Stimulated activated naive CD4-positive, alpha-beta T cell (primary cell): ENCODE measurements at regions not wholly inside any gene's neighbourhood (a gene's known extent, or its start where the extent isn't known, plus 50 kb on each side); places are given as distances from the start of the nearest gene placed in this dataset.
"Not testable (repeated sequence)": the region's sequence is repeated elsewhere in the genome, so short reads cannot be mapped to it uniquely, and the experiment has no call there.

Experiments
- DNase-seq, 6 experiments: peaks; one replicate each; lab custom pipeline; 2025; lab: John Stamatoyannopoulos, UW

GRCh38 chr13:53398051-53398450 is 369.4 kb downstream of the OLFM4 start:
- no peak for DNase-seq

GRCh38 chr13:53405616-53406015 is 377.0 kb downstream of the OLFM4 start:
- DNase-seq, result no peak

GRCh38 chr13:53408306-53408705 is 379.7 kb downstream of the OLFM4 start:
- DNase-seq, result no peak

GRCh38 chr13:53408847-53409568 is 380.4 kb downstream of the OLFM4 start:
- DNase-seq, result no peak

- DNase-seq, result no peak
Measured at GRCh38 chr13:53411463-53411862, 382.9 kb downstream of the OLFM4 start.

- DNase-seq, result no peak
Measured at GRCh38 chr13:53415135-53415534, 386.5 kb downstream of the OLFM4 start.

GRCh38 chr13:53417601-53418000 is 389.0 kb downstream of the OLFM4 start:
- DNase-seq, result no peak

- DNase-seq, result no peak
Measured at GRCh38 chr13:53422415-53422814, 393.8 kb downstream of the OLFM4 start.

- no peak for DNase-seq
Measured at GRCh38 chr13:53436396-53436795, 407.8 kb downstream of the OLFM4 start.

GRCh38 chr13:53439439-53440225 is 411.0 kb downstream of the OLFM4 start:
- no peak for DNase-seq

GRCh38 chr13:53442979-53443378 is 414.4 kb downstream of the OLFM4 start:
- DNase-seq, result no peak

GRCh38 chr13:53445686-53446085 is 417.1 kb downstream of the OLFM4 start:
- no peak for DNase-seq

GRCh38 chr13:53447456-53447855 is 418.8 kb downstream of the OLFM4 start:
- no peak for DNase-seq

GRCh38 chr13:53447863-53448262 is 419.2 kb downstream of the OLFM4 start:
- DNase-seq, result no peak

- not testable (repeated sequence) for DNase-seq
Measured at GRCh38 chr13:53452263-53452808, 423.7 kb downstream of the OLFM4 start.

GRCh38 chr13:53460796-53461195 is 432.2 kb downstream of the OLFM4 start:
- DNase-seq, result no peak

GRCh38 chr13:53463106-53463505 is 434.5 kb downstream of the OLFM4 start:
- DNase-seq, result no peak

- DNase-seq, result no peak
Measured at GRCh38 chr13:53466576-53466975, 438.0 kb downstream of the OLFM4 start.

- DNase-seq, result no peak
Measured at GRCh38 chr13:53473397-53473796, 444.8 kb downstream of the OLFM4 start.

GRCh38 chr13:53474878-53475277 is 446.3 kb downstream of the OLFM4 start:
- DNase-seq, result no peak

- no peak for DNase-seq
Measured at GRCh38 chr13:53490752-53491151, 462.1 kb downstream of the OLFM4 start.

- no peak for DNase-seq
Measured at GRCh38 chr13:53494406-53494805, 465.8 kb downstream of the OLFM4 start.

- DNase-seq, result no peak
Measured at GRCh38 chr13:53499576-53500133, 471.0 kb downstream of the OLFM4 start.
